ENCODE measurements at regions not wholly inside any gene's neighbourhood (a gene's known extent, or its start where the extent isn't known, plus 50 kb on each side); places are given as distances from the start of the nearest gene placed in this dataset.

- TF ChIP-seq, protein P1, sequence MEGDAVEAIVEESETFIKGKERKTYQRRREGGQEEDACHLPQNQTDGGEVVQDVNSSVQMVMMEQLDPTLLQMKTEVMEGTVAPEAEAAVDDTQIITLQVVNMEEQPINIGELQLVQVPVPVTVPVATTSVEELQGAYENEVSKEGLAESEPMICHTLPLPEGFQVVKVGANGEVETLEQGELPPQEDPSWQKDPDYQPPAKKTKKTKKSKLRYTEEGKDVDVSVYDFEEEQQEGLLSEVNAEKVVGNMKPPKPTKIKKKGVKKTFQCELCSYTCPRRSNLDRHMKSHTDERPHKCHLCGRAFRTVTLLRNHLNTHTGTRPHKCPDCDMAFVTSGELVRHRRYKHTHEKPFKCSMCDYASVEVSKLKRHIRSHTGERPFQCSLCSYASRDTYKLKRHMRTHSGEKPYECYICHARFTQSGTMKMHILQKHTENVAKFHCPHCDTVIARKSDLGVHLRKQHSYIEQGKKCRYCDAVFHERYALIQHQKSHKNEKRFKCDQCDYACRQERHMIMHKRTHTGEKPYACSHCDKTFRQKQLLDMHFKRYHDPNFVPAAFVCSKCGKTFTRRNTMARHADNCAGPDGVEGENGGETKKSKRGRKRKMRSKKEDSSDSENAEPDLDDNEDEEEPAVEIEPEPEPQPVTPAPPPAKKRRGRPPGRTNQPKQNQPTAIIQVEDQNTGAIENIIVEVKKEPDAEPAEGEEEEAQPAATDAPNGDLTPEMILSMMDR (IDR thresholded peaks at IDR 0.05; ENCODE audit: control extremely low read depth in 1 of 3, insufficient read depth in 1 of 3, low read depth in 1 of 3, low read length in 3 of 3) = no peak
- no peak for TF ChIP-seq USF2 (IDR thresholded peaks at IDR 0.05; ENCODE audit: low read length)
- no peak for TF ChIP-seq CREB1 (IDR thresholded peaks at IDR 0.05)
- TF ChIP-seq RXRA (IDR thresholded peaks at IDR 0.05; ENCODE audit: insufficient read depth, low read depth, low read length) = no peak
- no peak for TF ChIP-seq EZH2 (IDR thresholded peaks at IDR 0.05; ENCODE audit: low read depth, low read length, severe bottlenecking)
- TF ChIP-seq, protein P2, sequence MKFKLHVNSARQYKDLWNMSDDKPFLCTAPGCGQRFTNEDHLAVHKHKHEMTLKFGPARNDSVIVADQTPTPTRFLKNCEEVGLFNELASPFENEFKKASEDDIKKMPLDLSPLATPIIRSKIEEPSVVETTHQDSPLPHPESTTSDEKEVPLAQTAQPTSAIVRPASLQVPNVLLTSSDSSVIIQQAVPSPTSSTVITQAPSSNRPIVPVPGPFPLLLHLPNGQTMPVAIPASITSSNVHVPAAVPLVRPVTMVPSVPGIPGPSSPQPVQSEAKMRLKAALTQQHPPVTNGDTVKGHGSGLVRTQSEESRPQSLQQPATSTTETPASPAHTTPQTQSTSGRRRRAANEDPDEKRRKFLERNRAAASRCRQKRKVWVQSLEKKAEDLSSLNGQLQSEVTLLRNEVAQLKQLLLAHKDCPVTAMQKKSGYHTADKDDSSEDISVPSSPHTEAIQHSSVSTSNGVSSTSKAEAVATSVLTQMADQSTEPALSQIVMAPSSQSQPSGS (IDR thresholded peaks at IDR 0.05; ENCODE audit: low read length) = no peak
- no peak for TF ChIP-seq SIN3A (conservative IDR thresholded peaks at IDR 0.05 in 1 of 2, IDR thresholded peaks at IDR 0.05 in 1 of 2; ENCODE audit: low read depth in 1 of 2, low read length in 2 of 2)
- no peak for TF ChIP-seq HDAC2 (IDR thresholded peaks at IDR 0.05; ENCODE audit: borderline replicate concordance in 1 of 2, low read depth in 2 of 2, low read length in 2 of 2)
- no peak for TF ChIP-seq POLR2A (IDR thresholded peaks at IDR 0.05; ENCODE audit: control extremely low read depth in 1 of 2, low read depth in 2 of 2, low read length in 2 of 2)
These were observed 331.8 kb upstream of the SFSWAP start for GRCh38 chr12:131378861-131379665.

All from H1 (cell line).